Uterus (tissue), 2 donors: ENCODE measurements at regions not wholly inside any gene's neighbourhood (a gene's known extent, or its start where the extent isn't known, plus 50 kb on each side); places are given as distances from the start of the nearest gene placed in this dataset.

ENCODE experiments used
- POLR2A ChIP-seq, 2 donors: fragments of 450-650 bp; IDR thresholded peaks; one replicate each; pipeline ENCODE4 v1.6.1; 2016; ENCODE audit warnings: antibody characterized with exemption in 2 of 2, mild to moderate bottlenecking in 1 of 2, moderate library complexity in 1 of 2
- TF ChIP-seq, protein P1 (sequence below), 4 experiments: fragments of 200-600 bp in 2 of 4; fragments of 450-650 bp in 2 of 4; sonication (generic) in 2 of 4; IDR thresholded peaks; one replicate each; pipeline ENCODE4 v1.5.1; 2016 to 2019; ENCODE audit warnings: antibody characterized with exemption in 4 of 4, mild to moderate bottlenecking in 2 of 4, moderate library complexity in 1 of 4

DNA sequence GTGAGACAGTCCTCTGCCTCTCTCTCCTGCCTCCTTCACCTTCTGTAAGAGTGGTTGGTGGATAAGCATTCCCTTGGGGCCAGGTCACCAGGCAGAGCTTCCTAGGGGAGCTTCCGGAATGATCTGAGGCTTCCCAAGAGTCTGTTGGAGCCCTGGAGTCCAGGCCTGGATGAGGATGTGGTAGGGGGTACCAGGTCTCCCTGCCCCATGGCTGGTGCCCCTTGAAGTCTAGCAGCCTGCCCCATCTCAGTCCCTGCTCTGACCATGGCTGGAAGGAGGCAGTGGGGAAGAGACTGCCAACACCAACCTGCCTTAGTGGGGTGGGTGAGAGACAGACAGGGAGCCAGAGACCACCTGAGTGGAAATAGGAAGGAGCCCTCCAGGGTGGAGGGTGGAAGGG, 1316.9 kb downstream of the UQCRFS1 start:
- TF ChIP-seq, protein P1, sequence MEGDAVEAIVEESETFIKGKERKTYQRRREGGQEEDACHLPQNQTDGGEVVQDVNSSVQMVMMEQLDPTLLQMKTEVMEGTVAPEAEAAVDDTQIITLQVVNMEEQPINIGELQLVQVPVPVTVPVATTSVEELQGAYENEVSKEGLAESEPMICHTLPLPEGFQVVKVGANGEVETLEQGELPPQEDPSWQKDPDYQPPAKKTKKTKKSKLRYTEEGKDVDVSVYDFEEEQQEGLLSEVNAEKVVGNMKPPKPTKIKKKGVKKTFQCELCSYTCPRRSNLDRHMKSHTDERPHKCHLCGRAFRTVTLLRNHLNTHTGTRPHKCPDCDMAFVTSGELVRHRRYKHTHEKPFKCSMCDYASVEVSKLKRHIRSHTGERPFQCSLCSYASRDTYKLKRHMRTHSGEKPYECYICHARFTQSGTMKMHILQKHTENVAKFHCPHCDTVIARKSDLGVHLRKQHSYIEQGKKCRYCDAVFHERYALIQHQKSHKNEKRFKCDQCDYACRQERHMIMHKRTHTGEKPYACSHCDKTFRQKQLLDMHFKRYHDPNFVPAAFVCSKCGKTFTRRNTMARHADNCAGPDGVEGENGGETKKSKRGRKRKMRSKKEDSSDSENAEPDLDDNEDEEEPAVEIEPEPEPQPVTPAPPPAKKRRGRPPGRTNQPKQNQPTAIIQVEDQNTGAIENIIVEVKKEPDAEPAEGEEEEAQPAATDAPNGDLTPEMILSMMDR (IDR thresholded peaks at IDR 0.05), result no peak
- no peak for TF ChIP-seq POLR2A (IDR thresholded peaks at IDR 0.05)
